Activated gamma-delta T cell (primary cell): ENCODE measurements at regions not wholly inside any gene's neighbourhood (a gene's known extent, or its start where the extent isn't known, plus 50 kb on each side); places are given as distances from the start of the nearest gene placed in this dataset.

ENCODE experiments used
- DNase-seq: peaks from one replicate; lab custom pipeline; 2025; lab: John Stamatoyannopoulos, UW

GRCh38 chr10:44030738-44031137, 354.2 kb downstream of the CXCL12 start:
- no peak for DNase-seq

GRCh38 chr10:44030132-44030531, 354.8 kb downstream of the CXCL12 start:
- no peak for DNase-seq

- DNase-seq = no peak
Measured at GRCh38 chr10:44028384-44029137, 356.3 kb downstream of the CXCL12 start.

GRCh38 chr10:44024356-44025116, 360.4 kb downstream of the CXCL12 start:
- no peak for DNase-seq

- no peak for DNase-seq
Measured at GRCh38 chr10:44023517-44023916, 361.4 kb downstream of the CXCL12 start.

GRCh38 chr10:44022203-44022602, 362.7 kb downstream of the CXCL12 start:
- DNase-seq = no peak

GRCh38 chr10:44020322-44021111, 364.4 kb downstream of the CXCL12 start:
- no peak for DNase-seq

GRCh38 chr10:44017483-44018145, 367.3 kb downstream of the CXCL12 start:
- DNase-seq = no peak

- DNase-seq = no peak
Measured at GRCh38 chr10:44016589-44017482, 368.1 kb downstream of the CXCL12 start.

GRCh38 chr10:44015702-44016500, 367.2 kb upstream of the ZNF32 start:
- DNase-seq = no peak

- no peak for DNase-seq
Measured at GRCh38 chr10:44014644-44015250, 366.1 kb upstream of the ZNF32 start.

- DNase-seq = no peak
Measured at GRCh38 chr10:44013981-44014380, 365.3 kb upstream of the ZNF32 start.

- DNase-seq = no peak
Measured at GRCh38 chr10:44012921-44013320, 364.2 kb upstream of the ZNF32 start.

- no peak for DNase-seq
Measured at GRCh38 chr10:44011603-44011981, 362.9 kb upstream of the ZNF32 start.

GRCh38 chr10:44010873-44011602, 362.4 kb upstream of the ZNF32 start:
- no peak for DNase-seq

- DNase-seq = no peak
Measured at GRCh38 chr10:44009891-44010632, 361.4 kb upstream of the ZNF32 start.

GRCh38 chr10:44008917-44009709, 360.4 kb upstream of the ZNF32 start:
- no peak for DNase-seq
